MCF 10A (cell line): ENCODE measurements at regions not wholly inside any gene's neighbourhood (a gene's known extent, or its start where the extent isn't known, plus 50 kb on each side); places are given as distances from the start of the nearest gene placed in this dataset.

Experiments
- BruUV-seq: library from RNA; stranded (reverse); fragments of 400-500 nt; replicated peaks from 2 replicates; lab custom pipeline; 2021; lab: Mats Ljungman, UMichigan
- CTCF ChIA-PET: fragments of 300-600 bp; sonication (Branson Sonifier 250); formaldehyde crosslinking; extraction: SDS; loops from one replicate; lab custom pipeline; 2021; ENCODE audit warnings: antibody characterized with exemption, inconsistent platforms; lab: Yijun Ruan, JAX
- POLR2A ChIA-PET: fragments of 300-600, 350-650 bp; sonication (Branson Sonifier 250); formaldehyde crosslinking; extraction: SDS; loops from one replicate; lab custom pipeline; 2020; ENCODE audit warnings: antibody characterized with exemption, inconsistent platforms; lab: Yijun Ruan, JAX
- DNase-seq: peaks from one replicate; pipeline ENCODE4 v3.0.0-alpha.2; 2018; ENCODE audit not compliant: unreplicated experiment
- H3K27ac Mint-ChIP-seq: one replicate; pipeline ENCODE4 v1.8.0; 2022; ENCODE audit warnings: mild to moderate bottlenecking, low read depth, mixed read lengths; ENCODE audit not compliant: unreplicated experiment
- H3K27me3 Mint-ChIP-seq: one replicate; pipeline ENCODE4 v1.8.0; 2022; ENCODE audit warnings: mixed read lengths; ENCODE audit not compliant: insufficient read depth, unreplicated experiment
- H3K36me3 Mint-ChIP-seq: one replicate; pipeline ENCODE4 v1.8.0; 2022; ENCODE audit warnings: mild to moderate bottlenecking, moderate library complexity, mixed read lengths; ENCODE audit not compliant: insufficient read depth, unreplicated experiment
- H3K4me1 Mint-ChIP-seq: one replicate; pipeline ENCODE4 v1.8.0; 2022; ENCODE audit warnings: mixed read lengths; ENCODE audit not compliant: insufficient read depth, unreplicated experiment
- H3K4me3 Mint-ChIP-seq: one replicate; pipeline ENCODE4 v1.8.0; 2022; ENCODE audit warnings: mild to moderate bottlenecking, moderate library complexity, mixed read lengths; ENCODE audit not compliant: unreplicated experiment
- H3K9me3 Mint-ChIP-seq: one replicate; pipeline ENCODE4 v1.8.0; 2022; ENCODE audit warnings: mixed read lengths; ENCODE audit not compliant: unreplicated experiment
- intact Hi-C: fragments of 100-400 bp; cut with micrococcal nuclease; formaldehyde crosslinking; loops from 2 replicates; pipeline ENCODE4 v1.14.1; 2022
- TF ChIP-seq, protein P1 (sequence below): fragments of 200-600 bp; IDR thresholded peaks from one replicate; pipeline ENCODE4 v1.8.0; 2022; ENCODE audit warnings: antibody characterized with exemption, mild to moderate bottlenecking; ENCODE audit not compliant: unreplicated experiment

DNA sequence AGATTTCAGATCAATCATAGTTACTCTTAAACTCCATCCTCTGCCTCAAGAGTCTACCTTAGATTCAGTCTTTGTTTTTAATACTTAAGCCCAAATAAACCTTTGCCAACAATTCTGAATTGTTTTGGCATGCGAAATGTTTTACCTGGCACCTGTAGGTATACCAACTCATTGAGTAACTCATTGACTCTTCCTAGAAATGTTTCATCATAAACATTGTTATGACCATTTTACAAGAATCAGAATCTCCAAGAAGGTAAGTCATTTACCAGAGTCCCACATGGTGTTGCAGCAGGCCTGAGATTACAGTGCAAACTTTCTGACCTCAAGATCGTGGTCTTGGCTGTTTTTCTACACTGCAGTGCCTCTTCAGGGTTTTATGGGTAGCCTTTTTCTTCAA lies 750.4 kb downstream of the BRINP1 start:
- H3K4me3 Mint-ChIP-seq, result no peak overlapping the region
- peaks cover 22% of the 10 kb centered on the region for H3K4me1 Mint-ChIP-seq
- BruUV-seq, result no TSS peak
- ChIA-PET POLR2A (no interaction called here), CTCF (interaction anchor here (1.0 kb wide), 2 partner anchors 33 to 449 kb away, joined by 3 to 5 read pairs; no protein-coding TSS in a partner anchor)
- intact Hi-C loops, result no loop called here
- TF ChIP-seq, protein P1, sequence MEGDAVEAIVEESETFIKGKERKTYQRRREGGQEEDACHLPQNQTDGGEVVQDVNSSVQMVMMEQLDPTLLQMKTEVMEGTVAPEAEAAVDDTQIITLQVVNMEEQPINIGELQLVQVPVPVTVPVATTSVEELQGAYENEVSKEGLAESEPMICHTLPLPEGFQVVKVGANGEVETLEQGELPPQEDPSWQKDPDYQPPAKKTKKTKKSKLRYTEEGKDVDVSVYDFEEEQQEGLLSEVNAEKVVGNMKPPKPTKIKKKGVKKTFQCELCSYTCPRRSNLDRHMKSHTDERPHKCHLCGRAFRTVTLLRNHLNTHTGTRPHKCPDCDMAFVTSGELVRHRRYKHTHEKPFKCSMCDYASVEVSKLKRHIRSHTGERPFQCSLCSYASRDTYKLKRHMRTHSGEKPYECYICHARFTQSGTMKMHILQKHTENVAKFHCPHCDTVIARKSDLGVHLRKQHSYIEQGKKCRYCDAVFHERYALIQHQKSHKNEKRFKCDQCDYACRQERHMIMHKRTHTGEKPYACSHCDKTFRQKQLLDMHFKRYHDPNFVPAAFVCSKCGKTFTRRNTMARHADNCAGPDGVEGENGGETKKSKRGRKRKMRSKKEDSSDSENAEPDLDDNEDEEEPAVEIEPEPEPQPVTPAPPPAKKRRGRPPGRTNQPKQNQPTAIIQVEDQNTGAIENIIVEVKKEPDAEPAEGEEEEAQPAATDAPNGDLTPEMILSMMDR, result no peak
- no peaks in the 10 kb centered on the region for H3K36me3 Mint-ChIP-seq
- H3K27ac Mint-ChIP-seq, result peak overlapping the region; percentile 9
- H3K27me3 Mint-ChIP-seq, result no peaks in the 10 kb centered on the region
- no peaks in the 10 kb centered on the region for H3K9me3 Mint-ChIP-seq
- peak; percentile 86 for DNase-seq

DNA sequence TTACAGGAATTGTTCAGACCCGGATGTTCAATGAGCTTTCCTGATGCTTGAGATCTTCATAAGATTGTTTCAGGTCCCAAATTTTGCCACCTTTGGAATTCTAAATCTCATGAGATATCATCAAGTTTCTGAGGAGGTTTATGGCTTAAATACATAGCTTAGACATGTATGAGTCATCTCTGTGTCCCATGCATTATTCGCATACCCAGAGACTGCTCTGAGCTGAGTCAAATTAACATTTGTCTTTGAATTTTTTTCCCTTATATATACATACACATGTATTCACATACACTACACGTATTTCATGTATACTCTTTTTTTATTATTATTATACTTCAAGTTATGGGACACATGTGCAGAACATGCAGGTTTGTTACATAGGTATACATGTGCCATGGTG lies 744.6 kb downstream of the BRINP1 start:
- intact Hi-C loops, result no loop called here
- BruUV-seq, result no TSS peak
- no peaks in the 10 kb centered on the region for H3K27me3 Mint-ChIP-seq
- TF ChIP-seq, protein P1, result no peak
- no peak for DNase-seq
- no peaks in the 10 kb centered on the region for H3K36me3 Mint-ChIP-seq
- H3K4me1 Mint-ChIP-seq, result no peaks in the 10 kb centered on the region
- POLR2A ChIA-PET, result no interaction called here
- H3K9me3 Mint-ChIP-seq, result no peaks in the 10 kb centered on the region
- H3K4me3 Mint-ChIP-seq, result no peak overlapping the region
- CTCF ChIA-PET, result no interaction called here
- H3K27ac Mint-ChIP-seq, result no peak overlapping the region

DNA sequence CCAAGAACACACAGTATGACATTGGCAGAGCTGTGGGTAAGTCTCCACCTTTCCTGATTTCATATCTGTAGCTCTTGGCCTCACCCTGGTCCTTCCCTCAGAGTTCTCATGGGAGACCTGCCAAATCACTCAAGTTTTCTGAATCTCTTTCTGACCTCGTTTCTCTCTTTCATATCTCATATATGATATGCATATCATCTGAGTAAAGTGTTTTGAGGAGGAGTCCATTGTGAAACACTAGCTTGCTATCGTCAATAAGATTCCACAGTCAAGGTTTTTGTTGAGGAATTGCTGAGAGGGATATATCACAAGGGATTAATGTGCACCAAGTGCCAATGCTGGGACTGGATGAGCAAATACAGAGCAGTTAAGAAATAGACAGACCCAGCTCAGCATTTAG lies 739.2 kb downstream of the BRINP1 start:
- CTCF ChIA-PET, result interaction anchor here (0.9 kb wide), 1 partner anchor 102 kb away, joined by 3 read pairs; no protein-coding TSS in a partner anchor
- Mint-ChIP-seq H3K4me3 (no peak overlapping the region), H3K9me3 (peaks cover 23% of the 10 kb centered on the region), H3K36me3 (peaks cover 4% of the 10 kb centered on the region), H3K4me1 (no peaks in the 10 kb centered on the region), H3K27me3 (no peaks in the 10 kb centered on the region), H3K27ac (no peak overlapping the region)
- intact Hi-C loops, result no loop called here
- POLR2A ChIA-PET, result no interaction called here
- no peak for DNase-seq
- TF ChIP-seq, protein P1, result no peak
- BruUV-seq, result no TSS peak

DNA sequence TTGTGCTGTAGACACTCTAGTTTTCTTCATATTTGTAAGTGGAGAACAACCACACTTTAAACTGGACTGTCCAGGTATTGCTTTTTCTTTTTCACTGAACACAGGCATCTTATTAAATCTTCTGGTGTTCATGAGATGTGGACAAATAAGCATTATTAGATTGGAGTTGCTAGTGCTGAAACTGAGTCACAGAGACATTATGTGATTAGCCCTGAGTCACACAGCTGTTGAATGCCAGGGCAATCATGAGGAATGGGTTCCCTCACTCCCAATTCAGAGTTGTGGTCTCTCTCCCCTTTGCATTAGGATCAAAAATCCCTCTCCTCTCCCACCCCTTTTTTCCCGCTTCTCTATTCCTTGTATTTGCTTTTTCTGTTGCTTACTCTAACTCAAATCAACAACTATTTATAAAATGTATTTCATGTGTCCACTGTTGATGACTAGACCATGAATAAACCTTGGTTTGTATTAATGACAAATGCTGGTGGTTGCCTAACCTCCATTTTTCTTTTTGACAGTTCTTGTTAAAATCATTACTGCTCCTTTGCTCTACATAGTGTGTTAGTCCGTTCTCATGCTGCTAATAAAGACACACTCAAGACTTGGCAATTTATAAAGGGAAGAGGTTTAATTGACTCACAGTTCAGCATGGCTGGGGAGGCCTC lies 738.2 kb downstream of the BRINP1 start:
- Mint-ChIP-seq H3K27ac (no peak overlapping the region), H3K4me3 (no peak overlapping the region), H3K27me3 (no peaks in the 10 kb centered on the region), H3K36me3 (peaks cover 4% of the 10 kb centered on the region), H3K4me1 (no peaks in the 10 kb centered on the region), H3K9me3 (peaks cover 23% of the 10 kb centered on the region)
- ChIA-PET CTCF (no interaction called here), POLR2A (no interaction called here)
- intact Hi-C loops, result no loop called here
- TF ChIP-seq, protein P1, result no peak
- no peak for DNase-seq
- BruUV-seq, result no TSS peak
